ENCODE measurements at regions not wholly inside any gene's neighbourhood (a gene's known extent, or its start where the extent isn't known, plus 50 kb on each side); places are given as distances from the start of the nearest gene placed in this dataset.

GRCh38 chr5:65068410-65068809 lies 299.7 kb downstream of the CWC27 start:
- Histone ChIP-seq H3K27me3 (no peaks in the 10 kb centered on the region), H3K27ac (replicated peaks in 1 of 4) (no peak overlapping the region), H3K4me1 (peaks cover 3 to 11% (median 8%) of the 10 kb centered on the region in 4 donors), H3K36me3 (no peaks in the 10 kb centered on the region), H3K4me3 (no peak overlapping the region), H3K9me3 (no peaks in the 10 kb centered on the region)
- no peak for TF ChIP-seq EP300 (IDR thresholded peaks at IDR 0.05)
- no peak for TF ChIP-seq POLR2A (IDR thresholded peaks at IDR 0.05; ENCODE audit: low read depth)
- TF ChIP-seq CTCF (IDR thresholded peaks at IDR 0.05), result no peak
- no peak for TF ChIP-seq POLR2AphosphoS5 (IDR thresholded peaks at IDR 0.05)
- intact Hi-C loops (cut with DNase I), result no loop called here
- WGBS, result 95% methylated on average over 2 of the region's 2 CpGs
- DNase-seq (ENCODE audit: extremely low spot score), result peak; percentile 47

DNA sequence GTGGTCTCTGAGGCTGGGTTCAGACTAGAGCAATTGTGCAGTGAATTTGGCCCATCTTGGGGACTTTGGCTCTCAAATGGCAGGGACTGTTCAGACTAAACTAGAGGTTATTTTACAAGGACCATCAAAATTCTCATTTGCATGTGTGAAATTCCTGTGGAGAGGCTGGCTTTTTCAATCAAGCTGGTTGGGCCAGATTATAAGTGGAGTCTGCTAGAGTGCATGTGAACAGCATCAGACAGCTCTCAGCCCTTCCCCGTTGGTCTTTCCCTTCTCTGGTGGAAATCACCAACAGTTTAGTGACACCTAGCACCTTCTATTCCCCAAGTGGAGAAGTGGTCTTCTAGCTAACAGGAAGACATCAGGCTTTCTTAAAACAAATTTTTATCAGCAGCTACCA lies 301.3 kb downstream of the CWC27 start:
- H3K4me3 ChIP-seq, result no peak overlapping the region
- H3K36me3 ChIP-seq, result no peaks in the 10 kb centered on the region
- no peak for TF ChIP-seq CTCF (IDR thresholded peaks at IDR 0.05)
- TF ChIP-seq POLR2AphosphoS5 (IDR thresholded peaks at IDR 0.05), result no peak
- TF ChIP-seq POLR2A (IDR thresholded peaks at IDR 0.05; ENCODE audit: low read depth), result no peak
- TF ChIP-seq EP300 (IDR thresholded peaks at IDR 0.05), result no peak
- DNase-seq (ENCODE audit: extremely low spot score), result no peak
- H3K9me3 ChIP-seq, result no peaks in the 10 kb centered on the region
- no peaks in the 10 kb centered on the region for H3K27me3 ChIP-seq
- intact Hi-C loops (cut with DNase I), result no loop called here
- WGBS, result 100% methylated on average over 1 of the region's 1 CpG
- H3K27ac ChIP-seq (replicated peaks in 1 of 4), result no peak overlapping the region
- peaks cover 2 to 10% (median 8%) of the 10 kb centered on the region in 4 donors for H3K4me1 ChIP-seq

GRCh38 chr5:65072850-65073249 lies 304.1 kb downstream of the CWC27 start:
- Histone ChIP-seq H3K27me3 (no peaks in the 10 kb centered on the region), H3K9me3 (no peaks in the 10 kb centered on the region), H3K4me3 (no peak overlapping the region), H3K27ac (replicated peaks in 1 of 4) (no peak overlapping the region), H3K4me1 (peaks cover 0 to 13% (median 7%) of the 10 kb centered on the region in 4 donors), H3K36me3 (no peaks in the 10 kb centered on the region)
- TF ChIP-seq CTCF (IDR thresholded peaks at IDR 0.05), result no peak
- TF ChIP-seq POLR2A (IDR thresholded peaks at IDR 0.05; ENCODE audit: low read depth), result no peak
- no peak for TF ChIP-seq POLR2AphosphoS5 (IDR thresholded peaks at IDR 0.05)
- no peak for TF ChIP-seq EP300 (IDR thresholded peaks at IDR 0.05)
- WGBS, result 76% methylated on average over 7 of the region's 8 CpGs
- no peak for DNase-seq (ENCODE audit: extremely low spot score)
- intact Hi-C loops (cut with DNase I), result no loop called here

DNA sequence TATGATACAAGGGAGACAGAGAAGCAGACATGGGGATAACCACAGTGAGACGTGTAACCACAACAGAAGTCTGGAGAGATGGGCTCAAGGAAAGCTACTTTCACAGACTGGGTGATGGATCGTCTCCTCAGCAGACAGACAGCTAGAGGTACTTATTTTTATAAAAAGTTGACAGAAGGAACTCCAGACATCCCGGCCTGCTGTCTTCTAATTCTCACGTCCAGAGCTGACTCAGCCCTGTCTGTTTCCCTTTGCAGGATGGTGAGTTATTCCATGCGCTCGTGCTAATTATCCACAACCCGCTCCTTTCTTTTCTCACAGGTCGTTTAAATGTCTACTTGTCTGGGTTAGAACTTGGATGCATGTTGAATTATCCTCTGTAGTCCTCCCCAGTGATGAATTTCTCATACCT lies 304.5 kb downstream of the CWC27 start:
- Histone ChIP-seq H3K4me3 (no peak overlapping the region), H3K27me3 (no peaks in the 10 kb centered on the region), H3K4me1 (peaks cover 0 to 13% (median 7%) of the 10 kb centered on the region in 4 donors), H3K36me3 (no peaks in the 10 kb centered on the region), H3K9me3 (no peaks in the 10 kb centered on the region), H3K27ac (replicated peaks in 1 of 4) (no peak overlapping the region)
- TF ChIP-seq EP300 (IDR thresholded peaks at IDR 0.05) (no peak), CTCF (IDR thresholded peaks at IDR 0.05) (no peak), POLR2AphosphoS5 (IDR thresholded peaks at IDR 0.05) (no peak), POLR2A (IDR thresholded peaks at IDR 0.05; ENCODE audit: low read depth) (no peak)
- intact Hi-C loops (cut with DNase I), result no loop called here
- no peak for DNase-seq (ENCODE audit: extremely low spot score)
- WGBS, result 74% methylated on average over 8 of the region's 8 CpGs

- Histone ChIP-seq H3K9me3 (no peaks in the 10 kb centered on the region), H3K27me3 (no peaks in the 10 kb centered on the region), H3K27ac (replicated peaks in 1 of 4) (no peak overlapping the region), H3K4me3 (no peak overlapping the region), H3K4me1 (peaks cover 0 to 13% (median 7%) of the 10 kb centered on the region in 4 donors), H3K36me3 (no peaks in the 10 kb centered on the region)
- 77% methylated on average over 2 of the region's 2 CpGs for WGBS
- DNase-seq (ENCODE audit: extremely low spot score), result no peak
- intact Hi-C loops (cut with DNase I), result no loop called here
- TF ChIP-seq EP300 (IDR thresholded peaks at IDR 0.05) (no peak), CTCF (IDR thresholded peaks at IDR 0.05) (no peak), POLR2AphosphoS5 (IDR thresholded peaks at IDR 0.05) (no peak), POLR2A (IDR thresholded peaks at IDR 0.05; ENCODE audit: low read depth) (no peak)
Measured at GRCh38 chr5:65075623-65076250, 307.0 kb downstream of the CWC27 start.
